Activated T-cell treated with anti-CD3 and anti-CD28 coated beads, Interleukin-2, amount 50 U/mL, for 24 hours (primary cell): ENCODE measurements at regions not wholly inside any gene's neighbourhood (a gene's known extent, or its start where the extent isn't known, plus 50 kb on each side); places are given as distances from the start of the nearest gene placed in this dataset.

Source experiments
- DNase-seq: peaks from one replicate; pipeline ENCODE4 v3.0.0-alpha.2; 2020
- H3K27ac Mint-ChIP-seq: 2 replicates; pipeline ENCODE4 v1.8.0; 2020; ENCODE audit warnings: mild to moderate bottlenecking, mixed read lengths
- H3K27me3 Mint-ChIP-seq: 2 replicates; pipeline ENCODE4 v1.8.0; 2020; ENCODE audit warnings: mixed read lengths
- H3K36me3 Mint-ChIP-seq: 2 replicates; pipeline ENCODE4 v1.8.0; 2020; ENCODE audit warnings: low read depth, mixed read lengths
- H3K4me1 Mint-ChIP-seq: 2 replicates; pipeline ENCODE4 v1.8.0; 2020; ENCODE audit warnings: low read depth, mixed read lengths
- H3K4me3 Mint-ChIP-seq: 2 replicates; pipeline ENCODE4 v1.8.0; 2020; ENCODE audit warnings: mild to moderate bottlenecking, moderate library complexity, mixed read lengths
- H3K9me3 Mint-ChIP-seq: 2 replicates; pipeline ENCODE4 v1.8.0; 2020; ENCODE audit warnings: mixed read lengths

DNA sequence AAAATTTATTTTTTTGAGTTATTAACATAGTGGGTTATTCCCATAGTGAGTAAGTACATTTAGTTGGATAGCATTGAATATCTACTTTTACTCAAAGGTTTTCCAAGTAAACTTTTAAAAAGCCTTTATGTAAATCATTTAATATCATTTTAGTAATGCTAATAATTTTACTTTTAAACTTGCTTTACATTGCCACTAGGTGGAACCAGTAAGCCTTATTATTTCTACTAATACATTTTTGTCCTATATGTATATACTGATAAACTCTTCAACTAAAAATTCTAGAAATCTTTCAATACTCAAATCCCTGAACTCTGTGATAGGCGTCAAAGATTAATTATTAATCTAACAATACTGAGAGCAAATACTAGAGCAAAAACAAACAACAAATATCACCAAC lies 1709.2 kb upstream of the PCDH20 start:
- Mint-ChIP-seq H3K4me1 (no peaks in the 10 kb centered on the region), H3K4me3 (no peak overlapping the region), H3K36me3 (no peaks in the 10 kb centered on the region), H3K27me3 (no peaks in the 10 kb centered on the region), H3K27ac (no peak overlapping the region), H3K9me3 (peaks cover 5% of the 10 kb centered on the region)
- no peak for DNase-seq

DNA sequence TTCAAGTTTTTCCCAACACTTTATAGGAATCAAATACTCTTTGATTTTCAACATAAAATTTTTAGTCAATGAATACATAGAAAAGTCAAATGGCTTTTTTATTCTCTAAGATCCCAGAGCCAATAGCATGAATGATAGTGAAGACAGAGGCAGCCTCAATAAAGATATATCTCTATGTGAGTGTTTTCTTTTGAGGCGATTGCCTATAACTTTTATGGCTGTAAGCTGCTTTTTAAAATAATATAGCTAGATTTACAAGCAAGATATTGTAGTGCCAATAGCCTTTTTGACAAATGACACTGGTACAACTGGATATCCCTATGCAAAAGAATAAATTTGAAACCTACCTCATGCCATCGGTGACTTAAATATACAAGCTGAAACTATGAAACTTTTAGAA lies 1705.2 kb upstream of the PCDH20 start:
- no peaks in the 10 kb centered on the region for H3K27me3 Mint-ChIP-seq
- no peak overlapping the region for H3K4me3 Mint-ChIP-seq
- no peak overlapping the region for H3K27ac Mint-ChIP-seq
- no peaks in the 10 kb centered on the region for H3K36me3 Mint-ChIP-seq
- peaks cover 2% of the 10 kb centered on the region for H3K9me3 Mint-ChIP-seq
- DNase-seq = no peak
- H3K4me1 Mint-ChIP-seq = no peaks in the 10 kb centered on the region

DNA sequence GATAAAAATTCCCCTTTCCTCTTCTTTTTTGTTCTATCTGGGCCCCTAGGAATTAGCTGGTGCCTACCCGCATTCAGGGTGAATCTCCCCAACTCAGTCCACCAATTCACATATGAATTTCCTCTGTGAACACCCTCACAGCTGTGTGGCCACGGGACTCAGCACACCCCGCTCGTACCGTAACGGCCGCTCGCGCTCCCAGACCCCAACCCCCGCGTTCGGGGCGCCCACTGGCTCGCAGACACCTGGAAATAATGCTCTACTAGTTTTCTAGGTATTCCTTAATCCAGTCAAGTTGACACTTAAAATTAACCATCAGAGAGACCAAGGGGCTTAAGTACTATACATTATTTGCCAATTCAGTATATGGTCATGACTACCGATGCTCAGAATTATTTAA lies 1702.1 kb upstream of the PCDH20 start:
- Mint-ChIP-seq H3K27ac (no peak overlapping the region), H3K4me3 (no peak overlapping the region), H3K4me1 (no peaks in the 10 kb centered on the region), H3K36me3 (no peaks in the 10 kb centered on the region), H3K27me3 (no peaks in the 10 kb centered on the region), H3K9me3 (peaks cover 2% of the 10 kb centered on the region)
- DNase-seq = no peak

DNA sequence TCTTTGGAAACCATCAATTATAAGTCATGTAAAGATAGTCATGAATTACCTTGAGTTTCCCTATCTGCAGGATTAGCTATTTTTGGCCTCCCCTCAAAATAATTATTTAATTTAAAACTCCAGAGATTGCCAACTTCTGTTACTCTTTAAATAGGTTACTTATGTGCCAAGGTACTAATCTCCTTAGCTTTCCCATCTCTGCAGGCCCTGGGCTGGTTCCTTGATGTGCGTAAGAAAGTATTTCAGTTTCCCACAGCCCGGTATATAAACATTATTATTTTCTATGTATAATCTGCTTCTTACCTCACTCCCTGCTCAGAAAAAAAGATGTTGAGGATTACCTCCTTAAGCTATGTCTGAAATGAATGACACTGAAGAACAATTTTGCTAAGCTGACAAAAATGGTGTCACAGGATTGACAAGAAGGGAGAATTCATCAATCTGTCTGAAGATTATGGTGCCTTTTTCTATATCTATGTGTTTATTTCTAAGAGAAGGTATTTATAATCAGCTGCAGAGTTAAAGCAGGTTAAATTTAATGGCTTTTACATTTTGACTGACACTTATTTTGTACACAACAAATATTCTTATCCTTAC lies 1697.2 kb upstream of the PCDH20 start:
- peaks cover 2% of the 10 kb centered on the region for H3K9me3 Mint-ChIP-seq
- no peak overlapping the region for H3K27ac Mint-ChIP-seq
- H3K27me3 Mint-ChIP-seq = no peaks in the 10 kb centered on the region
- H3K4me1 Mint-ChIP-seq = no peaks in the 10 kb centered on the region
- DNase-seq = no peak
- H3K4me3 Mint-ChIP-seq = no peak overlapping the region
- H3K36me3 Mint-ChIP-seq = no peaks in the 10 kb centered on the region

DNA sequence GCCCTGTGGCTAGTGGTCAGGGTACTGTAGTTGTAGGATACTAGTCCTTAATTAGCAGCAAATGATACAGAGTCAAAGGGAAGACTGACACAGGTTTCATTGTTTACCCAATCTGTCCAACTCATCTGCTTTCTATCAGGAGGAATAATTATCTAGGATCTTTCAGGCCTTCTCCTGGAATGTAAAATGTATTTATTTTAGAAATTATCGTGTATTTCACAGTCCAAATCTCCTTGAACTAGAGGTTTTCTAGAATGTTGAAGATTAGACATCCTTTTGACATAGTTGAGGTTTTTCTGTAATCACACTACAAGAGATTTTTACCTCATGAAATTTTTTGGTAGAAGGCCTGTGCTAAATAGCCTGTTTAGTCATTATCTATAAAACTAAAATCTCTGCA lies 1694.8 kb upstream of the PCDH20 start:
- no peak overlapping the region for H3K27ac Mint-ChIP-seq
- H3K27me3 Mint-ChIP-seq = no peaks in the 10 kb centered on the region
- H3K9me3 Mint-ChIP-seq = peaks cover 2% of the 10 kb centered on the region
- no peaks in the 10 kb centered on the region for H3K4me1 Mint-ChIP-seq
- H3K4me3 Mint-ChIP-seq = no peak overlapping the region
- no peak for DNase-seq
- H3K36me3 Mint-ChIP-seq = no peaks in the 10 kb centered on the region

DNA sequence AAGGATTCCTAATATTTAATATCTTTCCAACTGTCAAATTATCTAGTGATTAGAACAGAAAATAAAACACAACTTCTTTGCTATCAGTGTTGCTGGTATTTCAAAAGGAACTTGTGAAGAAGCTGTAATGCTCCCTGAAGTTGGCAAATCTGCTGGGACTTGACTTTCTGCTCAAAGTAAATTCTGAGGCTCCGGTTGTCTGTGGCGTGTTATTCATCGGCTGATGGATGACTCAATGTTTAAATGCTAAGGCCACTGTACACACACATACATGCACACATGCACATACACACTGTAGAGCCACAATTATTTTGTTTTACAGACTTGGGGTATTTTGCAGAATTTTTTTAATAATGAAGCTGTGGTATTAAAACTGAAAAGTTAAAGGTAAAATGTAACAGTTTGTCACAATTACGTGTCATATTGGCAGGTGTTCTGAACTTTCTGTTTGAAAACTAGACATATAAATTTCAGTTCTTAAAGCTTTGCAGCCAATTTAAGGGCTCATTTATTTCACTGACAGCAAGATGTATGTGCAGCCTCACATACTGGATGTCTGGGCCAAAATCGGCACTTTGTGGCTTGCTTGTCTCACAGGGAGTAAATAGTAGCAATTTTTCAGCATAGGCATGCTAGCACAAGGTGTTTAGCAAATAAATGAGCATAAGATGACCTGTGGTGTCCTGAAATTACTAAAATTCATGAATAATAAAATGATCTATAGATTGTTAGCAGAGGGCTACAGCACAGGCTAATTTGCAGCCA lies 1691.7 kb upstream of the PCDH20 start:
- Mint-ChIP-seq H3K9me3 (peaks cover 1% of the 10 kb centered on the region), H3K4me1 (no peaks in the 10 kb centered on the region), H3K4me3 (no peak overlapping the region), H3K27ac (no peak overlapping the region), H3K27me3 (no peaks in the 10 kb centered on the region), H3K36me3 (no peaks in the 10 kb centered on the region)
- no peak for DNase-seq

DNA sequence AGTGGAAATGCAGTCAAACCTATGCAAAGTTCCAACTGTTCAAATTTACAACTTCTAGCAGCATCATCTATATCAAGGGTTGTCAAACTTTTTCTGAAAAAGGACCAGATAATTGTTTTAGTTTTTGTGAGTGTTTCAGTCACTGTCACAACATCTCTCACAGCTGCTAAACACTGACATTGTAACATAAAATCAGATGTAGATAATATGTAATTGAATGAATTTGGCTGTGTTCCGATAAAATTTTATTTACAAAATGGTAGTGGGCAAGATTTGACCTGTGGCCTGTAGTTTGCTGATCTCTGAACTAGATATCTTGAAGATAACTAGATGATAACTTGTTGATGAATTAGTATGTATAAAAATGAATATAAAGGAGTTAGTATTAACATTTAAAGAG lies 1679.1 kb upstream of the PCDH20 start:
- Mint-ChIP-seq H3K36me3 (no peaks in the 10 kb centered on the region), H3K4me1 (no peaks in the 10 kb centered on the region), H3K27me3 (no peaks in the 10 kb centered on the region), H3K4me3 (no peak overlapping the region), H3K27ac (no peak overlapping the region), H3K9me3 (peaks cover 8% of the 10 kb centered on the region)
- no peak for DNase-seq

DNA sequence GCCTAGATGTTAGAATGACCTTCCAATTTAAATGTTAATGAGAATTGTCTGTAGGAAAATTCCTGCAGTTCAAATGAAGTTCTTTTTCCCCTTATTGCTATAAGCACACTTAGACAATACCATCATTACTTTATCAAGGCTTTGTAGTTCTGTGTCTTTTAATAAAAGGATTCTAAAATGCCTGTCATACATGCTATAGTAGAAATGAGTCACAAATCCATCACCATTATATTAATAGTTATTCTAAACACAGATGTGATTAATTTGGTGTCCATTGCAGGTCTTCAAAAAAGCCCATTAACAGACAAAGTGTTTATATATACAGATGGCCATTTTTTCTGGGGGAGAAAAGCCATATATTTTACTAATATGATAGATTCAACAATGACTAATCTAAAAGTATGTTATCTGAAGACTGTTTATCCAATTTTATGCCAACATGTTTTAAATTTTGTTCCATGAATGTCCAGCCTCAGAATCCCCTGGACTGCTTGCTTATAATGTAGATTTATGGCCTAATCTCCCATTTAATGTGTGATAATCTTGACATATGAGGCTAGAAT lies 1678.3 kb upstream of the PCDH20 start:
- Mint-ChIP-seq H3K4me1 (no peaks in the 10 kb centered on the region), H3K4me3 (no peak overlapping the region), H3K9me3 (peaks cover 4% of the 10 kb centered on the region), H3K27ac (no peak overlapping the region), H3K36me3 (no peaks in the 10 kb centered on the region), H3K27me3 (no peaks in the 10 kb centered on the region)
- no peak for DNase-seq

DNA sequence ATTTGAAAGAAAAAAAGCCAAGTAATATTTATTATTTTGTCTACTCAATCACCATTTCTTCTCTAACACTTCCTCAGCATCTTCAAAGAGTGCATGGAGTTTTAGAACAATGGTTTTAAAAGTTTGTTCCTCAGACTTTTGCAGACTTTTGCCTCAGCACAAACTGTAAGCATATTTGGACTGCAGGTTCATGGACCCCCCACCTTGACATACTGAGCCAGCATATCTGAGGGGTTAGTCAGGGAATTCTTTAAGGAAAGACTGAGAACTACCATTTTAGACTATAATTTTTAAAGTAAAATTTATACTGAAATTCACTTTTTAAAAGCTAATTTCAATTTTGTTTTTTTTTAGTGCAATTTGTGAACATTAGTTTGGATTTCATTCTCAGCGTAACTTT lies 1676.8 kb upstream of the PCDH20 start:
- Mint-ChIP-seq H3K27me3 (no peaks in the 10 kb centered on the region), H3K4me1 (no peaks in the 10 kb centered on the region), H3K36me3 (no peaks in the 10 kb centered on the region), H3K4me3 (no peak overlapping the region), H3K27ac (no peak overlapping the region), H3K9me3 (peaks cover 6% of the 10 kb centered on the region)
- DNase-seq = no peak

DNA sequence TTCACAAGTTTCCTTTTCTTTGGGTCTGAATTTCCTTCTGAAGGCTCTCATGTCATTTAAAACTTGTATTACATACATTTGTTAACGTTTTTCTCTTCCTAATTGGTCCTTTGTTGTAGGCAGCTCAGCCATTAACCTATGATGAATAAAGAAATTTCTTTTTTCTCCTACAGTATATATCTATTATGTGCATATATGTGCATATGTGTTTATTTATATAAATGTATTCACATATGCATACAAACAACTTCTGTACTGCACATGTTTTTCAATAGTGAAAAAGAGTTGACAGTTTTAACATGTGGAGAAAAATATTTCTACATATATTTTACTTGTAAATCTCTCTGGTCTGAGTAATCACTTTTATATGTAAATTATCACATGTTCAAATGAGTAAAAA lies 1674.9 kb upstream of the PCDH20 start:
- H3K27me3 Mint-ChIP-seq = no peaks in the 10 kb centered on the region
- H3K4me1 Mint-ChIP-seq = no peaks in the 10 kb centered on the region
- H3K4me3 Mint-ChIP-seq = no peak overlapping the region
- no peak overlapping the region for H3K27ac Mint-ChIP-seq
- H3K36me3 Mint-ChIP-seq = no peaks in the 10 kb centered on the region
- H3K9me3 Mint-ChIP-seq = peaks cover 2% of the 10 kb centered on the region
- DNase-seq = no peak

DNA sequence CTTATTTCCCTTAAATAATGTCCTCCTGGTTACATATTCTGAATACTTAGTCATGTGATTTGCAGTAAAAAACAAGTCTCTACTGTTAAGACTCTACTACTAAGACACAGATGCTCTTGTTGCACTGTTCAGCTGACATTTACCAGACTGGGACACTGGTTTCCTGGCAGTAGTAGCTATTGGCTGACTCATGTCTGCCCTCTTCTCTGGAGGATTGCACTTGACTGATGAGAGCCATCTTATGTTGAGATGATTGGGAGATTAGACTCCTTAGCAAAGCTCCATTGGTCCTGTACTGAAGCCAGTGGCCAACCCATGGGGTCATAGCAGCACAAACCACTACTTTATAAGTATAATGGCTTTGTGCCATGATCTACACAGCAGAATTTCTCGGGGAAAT lies 1672.6 kb upstream of the PCDH20 start:
- peaks cover 4% of the 10 kb centered on the region for H3K9me3 Mint-ChIP-seq
- no peak overlapping the region for H3K4me3 Mint-ChIP-seq
- H3K27me3 Mint-ChIP-seq = no peaks in the 10 kb centered on the region
- H3K36me3 Mint-ChIP-seq = no peaks in the 10 kb centered on the region
- no peaks in the 10 kb centered on the region for H3K4me1 Mint-ChIP-seq
- H3K27ac Mint-ChIP-seq = no peak overlapping the region
- no peak for DNase-seq

DNA sequence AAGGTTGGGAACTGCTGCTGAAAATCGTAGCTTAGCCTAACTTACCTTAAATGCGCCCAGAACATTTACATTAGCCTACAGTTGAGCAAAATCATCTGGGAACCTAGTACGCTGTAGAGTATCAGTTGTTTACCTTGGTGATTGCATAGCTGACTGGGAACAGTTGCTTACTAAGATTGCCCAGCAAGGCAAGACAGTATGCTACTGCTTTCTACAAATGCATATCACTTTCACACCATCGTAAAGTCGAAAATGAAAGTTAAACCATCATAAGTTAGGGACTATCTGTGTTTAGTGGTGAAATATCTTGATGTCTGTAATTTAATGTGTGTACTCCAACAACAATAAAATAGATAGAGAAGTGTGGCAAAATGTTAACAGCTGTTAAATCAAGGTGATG lies 1670.6 kb upstream of the PCDH20 start:
- H3K36me3 Mint-ChIP-seq = no peaks in the 10 kb centered on the region
- H3K4me3 Mint-ChIP-seq = no peak overlapping the region
- no peaks in the 10 kb centered on the region for H3K27me3 Mint-ChIP-seq

DNA sequence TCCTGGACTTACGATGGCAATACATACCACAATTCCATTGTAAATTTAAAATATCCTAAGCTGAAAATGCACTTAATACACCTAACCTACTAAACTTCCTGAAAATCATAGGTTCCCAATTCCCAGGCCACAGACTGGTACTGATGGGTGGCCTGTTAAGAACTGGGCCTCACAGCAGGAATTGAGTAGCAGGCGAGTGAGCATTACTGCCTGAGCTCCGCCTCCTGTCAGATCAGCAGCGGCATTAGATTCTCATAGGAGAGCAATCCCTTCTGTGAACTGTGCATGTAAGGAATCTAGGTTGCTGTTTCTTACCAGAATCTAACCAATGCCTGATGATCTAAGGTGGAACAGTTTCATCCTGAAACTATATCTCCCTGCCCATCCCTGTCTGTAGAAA lies 1670.2 kb upstream of the PCDH20 start:
- DNase-seq = no peak
- Mint-ChIP-seq H3K9me3 (peaks cover 11% of the 10 kb centered on the region), H3K4me3 (no peak overlapping the region), H3K27me3 (no peaks in the 10 kb centered on the region), H3K4me1 (no peaks in the 10 kb centered on the region), H3K27ac (no peak overlapping the region), H3K36me3 (no peaks in the 10 kb centered on the region)

More for the DNA sequence above, 1670.6 kb upstream of the PCDH20 start:
- no peak for DNase-seq
- Mint-ChIP-seq H3K9me3 (peaks cover 8% of the 10 kb centered on the region), H3K27ac (no peak overlapping the region), H3K4me1 (no peaks in the 10 kb centered on the region)

DNA sequence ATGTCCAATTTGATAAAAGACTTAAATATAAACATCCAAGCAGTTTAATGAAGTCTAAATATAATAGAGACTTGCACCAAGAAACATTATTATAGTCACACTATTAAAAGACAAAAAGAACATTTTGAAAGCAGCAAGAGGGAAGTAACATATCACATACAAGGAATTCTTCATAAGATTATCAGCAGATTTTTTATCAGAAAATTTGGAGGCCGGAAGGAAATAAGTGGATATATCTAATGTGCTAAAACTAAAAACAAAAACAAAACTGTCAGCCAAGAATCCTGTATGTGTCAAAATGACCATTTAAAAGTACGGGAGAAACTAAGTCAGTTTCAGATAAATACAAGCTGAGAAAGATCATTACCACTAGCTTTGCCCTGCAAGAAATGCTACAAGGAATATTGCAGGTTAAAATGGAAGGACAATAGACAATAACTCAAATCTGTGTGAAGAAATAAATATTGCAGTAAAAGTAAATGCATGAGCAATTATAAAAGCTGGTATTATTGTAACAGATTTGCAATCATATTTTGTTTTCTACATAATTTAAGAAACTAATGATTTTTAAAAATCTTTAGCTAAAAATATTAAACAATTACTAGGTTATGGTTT lies 1665.9 kb upstream of the PCDH20 start:
- Mint-ChIP-seq H3K27me3 (no peaks in the 10 kb centered on the region), H3K4me3 (no peak overlapping the region), H3K27ac (no peak overlapping the region), H3K36me3 (no peaks in the 10 kb centered on the region), H3K4me1 (no peaks in the 10 kb centered on the region), H3K9me3 (peaks cover 13% of the 10 kb centered on the region)
- no peak for DNase-seq

DNA sequence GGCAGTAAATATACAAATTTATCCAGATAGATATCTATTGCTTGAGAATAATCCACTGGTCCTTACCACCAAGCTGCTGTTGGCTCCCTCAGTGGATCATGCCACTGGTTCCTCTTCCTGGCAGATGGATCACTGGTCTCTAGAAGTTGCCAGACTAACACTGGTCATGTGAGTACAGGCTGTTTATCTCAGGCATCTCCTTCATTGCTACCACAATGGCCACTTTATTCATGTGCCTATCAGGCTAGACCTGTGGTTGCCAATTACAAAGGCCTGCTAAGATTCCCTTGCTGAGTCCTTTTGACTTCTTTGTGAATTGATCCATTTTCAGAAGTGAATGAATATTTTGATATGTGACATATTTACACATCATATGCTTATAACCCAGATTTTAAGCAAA lies 1659.5 kb upstream of the PCDH20 start:
- Mint-ChIP-seq H3K4me1 (no peaks in the 10 kb centered on the region), H3K4me3 (no peak overlapping the region), H3K27ac (no peak overlapping the region), H3K9me3 (peaks cover 5% of the 10 kb centered on the region), H3K27me3 (no peaks in the 10 kb centered on the region), H3K36me3 (no peaks in the 10 kb centered on the region)
- no peak for DNase-seq
